ENCODE measurements at regions not wholly inside any gene's neighbourhood (a gene's known extent, or its start where the extent isn't known, plus 50 kb on each side); places are given as distances from the start of the nearest gene placed in this dataset.

GRCh38 chr2:22701561-22702160 lies 683.3 kb upstream of the KLHL29 start:
- no peak for DNase-seq

- no peak for DNase-seq
Measured at GRCh38 chr2:22703286-22703920, 681.6 kb upstream of the KLHL29 start.

- no peak for DNase-seq
Measured at GRCh38 chr2:22719396-22719795, 665.6 kb upstream of the KLHL29 start.

GRCh38 chr2:22729466-22729865 lies 655.5 kb upstream of the KLHL29 start:
- no peak for DNase-seq

GRCh38 chr2:22734373-22735045 lies 650.5 kb upstream of the KLHL29 start:
- DNase-seq: no peak

- no peak for DNase-seq
Measured at GRCh38 chr2:22737144-22737543, 647.8 kb upstream of the KLHL29 start.

- no peak for DNase-seq
Measured at GRCh38 chr2:22741216-22741615, 643.8 kb upstream of the KLHL29 start.

- DNase-seq: no peak
Measured at GRCh38 chr2:22748909-22749308, 636.1 kb upstream of the KLHL29 start.

- DNase-seq: no peak
Measured at GRCh38 chr2:22753476-22753875, 631.5 kb upstream of the KLHL29 start.

- no peak for DNase-seq
Measured at GRCh38 chr2:22756276-22757043, 628.5 kb upstream of the KLHL29 start.

- DNase-seq: no peak
Measured at GRCh38 chr2:22769497-22769896, 615.5 kb upstream of the KLHL29 start.

- DNase-seq: no peak
Measured at GRCh38 chr2:22784566-22784965, 600.4 kb upstream of the KLHL29 start.

GRCh38 chr2:22786817-22787216 lies 598.2 kb upstream of the KLHL29 start:
- no peak for DNase-seq

- no peak for DNase-seq
Measured at GRCh38 chr2:22787745-22788144, 597.2 kb upstream of the KLHL29 start.

- DNase-seq: no peak
Measured at GRCh38 chr2:22788749-22789327, 596.1 kb upstream of the KLHL29 start.

GRCh38 chr2:22795287-22795866 lies 589.6 kb upstream of the KLHL29 start:
- no peak for DNase-seq

- no peak for DNase-seq
Measured at GRCh38 chr2:22798386-22798785, 586.6 kb upstream of the KLHL29 start.

GRCh38 chr2:22800412-22800811 lies 584.6 kb upstream of the KLHL29 start:
- DNase-seq: no peak

GRCh38 chr2:22801071-22801470 lies 583.9 kb upstream of the KLHL29 start:
- no peak for DNase-seq

- DNase-seq: no peak
Measured at GRCh38 chr2:22801970-22802369, 583.0 kb upstream of the KLHL29 start.

GRCh38 chr2:22807872-22808271 lies 577.1 kb upstream of the KLHL29 start:
- no peak for DNase-seq

GRCh38 chr2:22810602-22811001 lies 574.4 kb upstream of the KLHL29 start:
- no peak for DNase-seq

Data from SW 1271 (cell line).